Fibroblast of lung (primary cell): ENCODE measurements at regions not wholly inside any gene's neighbourhood (a gene's known extent, or its start where the extent isn't known, plus 50 kb on each side); places are given as distances from the start of the nearest gene placed in this dataset.

Source experiments
- CTCF ChIP-seq, 2 donors: IDR thresholded peaks in 1 of 2; conservative IDR thresholded peaks in 1 of 2; 1 replicate in 1 of 2; 2 replicates in 1 of 2; pipeline ENCODE4 v1.5.1; 2011 to 2012; ENCODE audit warnings: low read length in 2 of 2, control low read depth in 1 of 2, inconsistent platforms in 1 of 2, low read depth in 1 of 2, mild to moderate bottlenecking in 1 of 2
- EZH2 ChIP-seq: IDR thresholded peaks from 2 replicates; pipeline ENCODE4 v1.5.1; 2012; ENCODE audit warnings: low read length, control low read depth, mild to moderate bottlenecking; ENCODE audit errors: missing control alignments

- TF ChIP-seq EZH2 (no peak), CTCF (conservative IDR thresholded peaks at IDR 0.05 in 1 of 2, IDR thresholded peaks at IDR 0.05 in 1 of 2; ENCODE audit: low read depth in 1 of 2, low read length in 2 of 2) (no peak)
Measured at GRCh38 chr1:209074575-209075250, 508.8 kb upstream of the CAMK1G start.
